ENCODE measurements at regions not wholly inside any gene's neighbourhood (a gene's known extent, or its start where the extent isn't known, plus 50 kb on each side); places are given as distances from the start of the nearest gene placed in this dataset.

DNA sequence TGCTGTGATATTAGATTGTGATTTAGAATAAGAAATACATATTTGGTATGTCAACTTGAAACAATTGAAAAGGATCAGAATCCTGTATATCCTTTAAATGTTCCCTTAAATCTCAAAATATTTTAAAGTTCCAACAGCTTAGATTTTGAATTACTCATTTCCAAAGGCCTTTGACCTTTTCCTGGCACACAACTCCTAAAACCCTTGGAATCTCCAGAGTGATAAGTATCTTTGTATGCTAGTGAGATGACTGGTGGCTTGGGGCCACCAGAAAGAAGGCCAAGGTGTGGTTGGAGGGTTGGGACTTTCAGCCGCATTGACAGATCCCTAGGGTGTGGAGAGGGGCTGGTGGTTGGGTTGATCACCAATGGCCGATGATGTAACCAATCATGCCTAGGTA lies 104.7 kb downstream of the YIPF5 start:
- DNase-seq (ENCODE audit: low read depth, low spot score): no peak

GRCh38 chr5:144072518-144072927 lies 97.9 kb downstream of the YIPF5 start:
- DNase-seq (ENCODE audit: low read depth, low spot score): no peak

DNA sequence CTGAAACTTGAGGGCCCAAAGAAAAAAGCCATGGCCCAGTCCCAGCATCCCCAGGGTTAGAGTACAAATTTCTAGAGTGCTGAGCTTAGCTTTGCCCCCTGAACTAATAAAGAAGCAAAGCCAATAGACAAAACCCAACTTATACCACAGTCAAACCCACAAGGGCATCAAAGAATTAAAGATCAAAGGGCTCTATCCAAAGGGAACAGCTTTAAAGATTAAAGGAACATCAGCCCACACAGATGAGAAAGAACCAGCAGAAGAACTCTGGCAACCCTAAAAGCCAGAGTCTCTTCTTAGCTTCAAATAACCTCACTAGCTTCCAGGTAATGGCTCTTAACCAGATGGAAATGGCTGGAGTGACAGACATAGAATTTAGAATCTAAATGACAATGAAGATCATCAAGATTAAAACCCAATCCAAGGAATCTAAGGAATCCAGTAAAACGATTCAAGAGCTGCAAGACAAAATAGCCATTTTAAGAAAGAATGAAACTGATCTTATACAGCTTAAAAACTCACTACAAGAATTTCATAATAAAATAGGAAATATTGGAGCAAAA lies 93.9 kb downstream of the YIPF5 start:
- no peak for DNase-seq (ENCODE audit: low read depth, low spot score)

- DNase-seq (ENCODE audit: low read depth, low spot score): no peak
Observed at GRCh38 chr5:144083185-144083584, 87.3 kb downstream of the YIPF5 start.

DNA sequence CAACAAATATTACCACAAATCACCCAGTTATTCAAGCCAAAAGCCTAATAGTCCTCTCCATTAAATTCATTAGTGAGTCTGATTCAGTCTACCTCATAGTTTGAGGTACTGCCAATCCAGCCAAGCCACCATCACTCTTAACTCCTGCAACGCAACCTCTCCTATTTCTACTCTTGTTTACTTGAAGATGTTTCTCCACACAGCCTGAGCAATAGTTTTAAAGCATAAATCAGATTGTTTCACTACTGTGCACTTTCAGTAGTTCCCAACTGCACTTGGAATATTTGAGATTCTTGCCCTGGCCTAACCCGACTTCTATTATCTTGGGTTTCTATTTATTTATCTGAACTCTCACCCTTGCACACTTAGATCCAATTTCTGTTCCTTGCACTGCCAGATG lies 85.5 kb downstream of the YIPF5 start:
- no peak for DNase-seq (ENCODE audit: low read depth, low spot score)

DNA sequence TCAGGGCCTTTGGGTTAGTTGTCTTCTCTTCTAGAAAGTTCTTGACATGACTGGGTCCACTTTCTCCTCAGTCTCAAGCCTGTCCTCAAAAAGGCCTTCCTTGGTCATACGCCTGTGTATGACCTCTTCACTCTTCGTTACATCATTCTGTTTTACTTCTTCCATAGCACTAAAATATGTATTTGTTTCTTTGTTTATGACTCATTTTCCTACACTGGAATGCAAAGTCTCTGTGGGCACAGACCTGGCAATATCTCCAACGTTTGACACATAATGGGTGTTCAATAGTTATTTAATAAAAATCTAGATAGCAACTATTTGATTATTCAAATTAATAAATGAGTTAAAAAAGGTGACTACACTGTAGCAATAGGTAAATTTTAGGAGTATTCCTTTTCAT lies 85.1 kb downstream of the YIPF5 start:
- no peak for DNase-seq (ENCODE audit: low read depth, low spot score)

- no peak for DNase-seq (ENCODE audit: low read depth, low spot score)
Observed at GRCh38 chr5:144086295-144086694, 84.2 kb downstream of the YIPF5 start.

- no peak for DNase-seq (ENCODE audit: low read depth, low spot score)
Observed at GRCh38 chr5:144087576-144087975, 82.9 kb downstream of the YIPF5 start.

- DNase-seq (ENCODE audit: low read depth, low spot score): no peak
Observed at GRCh38 chr5:144088206-144089064, 82.0 kb downstream of the YIPF5 start.

GRCh38 chr5:144089401-144090021 lies 80.9 kb downstream of the YIPF5 start:
- DNase-seq (ENCODE audit: low read depth, low spot score): no peak

- no peak for DNase-seq (ENCODE audit: low read depth, low spot score)
Observed at GRCh38 chr5:144092508-144092907, 78.0 kb downstream of the YIPF5 start.

GRCh38 chr5:144093400-144093799 lies 77.1 kb downstream of the YIPF5 start:
- no peak for DNase-seq (ENCODE audit: low read depth, low spot score)

- DNase-seq (ENCODE audit: low read depth, low spot score): no peak
Observed at GRCh38 chr5:144093868-144094267, 76.6 kb downstream of the YIPF5 start.

GRCh38 chr5:144100702-144101101 lies 69.8 kb downstream of the YIPF5 start:
- DNase-seq (ENCODE audit: low read depth, low spot score): no peak

GRCh38 chr5:144101616-144102015 lies 68.8 kb downstream of the YIPF5 start:
- DNase-seq (ENCODE audit: low read depth, low spot score): no peak

DNA sequence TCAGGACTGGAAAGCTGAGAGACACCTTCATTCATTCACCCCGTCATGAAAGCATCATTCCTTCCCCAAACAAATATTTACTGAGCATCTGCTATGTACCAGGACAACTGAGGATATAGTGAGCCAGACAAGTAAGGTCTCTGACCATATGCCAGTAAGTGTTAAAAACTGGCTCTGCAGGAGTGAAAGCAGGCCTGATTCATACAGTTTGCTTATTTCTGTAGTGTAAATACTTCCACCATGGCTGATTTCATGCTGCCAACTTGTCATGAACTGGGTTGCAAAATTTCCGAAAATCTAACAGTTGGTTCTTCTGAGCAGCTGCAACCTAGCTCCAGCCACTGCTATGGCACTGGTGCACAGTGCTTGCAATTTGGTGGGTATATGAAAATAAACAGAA lies 68.1 kb downstream of the YIPF5 start:
- DNase-seq (ENCODE audit: low read depth, low spot score): no peak

GRCh38 chr5:144102979-144103378 lies 67.5 kb downstream of the YIPF5 start:
- no peak for DNase-seq (ENCODE audit: low read depth, low spot score)

- DNase-seq (ENCODE audit: low read depth, low spot score): no peak
Observed at GRCh38 chr5:144103611-144104485, 66.6 kb downstream of the YIPF5 start.

GRCh38 chr5:144105371-144105770 lies 65.1 kb downstream of the YIPF5 start:
- peak; percentile 67 for DNase-seq (ENCODE audit: low read depth, low spot score)

- no peak for DNase-seq (ENCODE audit: low read depth, low spot score)
Observed at GRCh38 chr5:144108131-144108530, 62.3 kb downstream of the YIPF5 start.
